RWPE2 (cell line): ENCODE measurements at regions not wholly inside any gene's neighbourhood (a gene's known extent, or its start where the extent isn't known, plus 50 kb on each side); places are given as distances from the start of the nearest gene placed in this dataset.
"Not testable (repeated sequence)": the region's sequence is repeated elsewhere in the genome, so short reads cannot be mapped to it uniquely, and the experiment has no call there.

Experiments used
- ATAC-seq: fragments of 200-7000 bp; cut with Tn5 transposase; 3 replicates; pipeline ENCODE4 v1.9.1; 2021; ENCODE audit warnings: low read depth
- DNase-seq: peaks from one replicate; pipeline ENCODE4 v3.0.0-alpha.2; 2020; ENCODE audit warnings: low spot score
- H3K27ac ChIP-seq: fragments of 450-650 bp; 2 replicates; pipeline ENCODE4 v1.5.1; 2017; ENCODE audit warnings: mild to moderate bottlenecking; ENCODE audit not compliant: poor library complexity, severe bottlenecking
- H3K27me3 ChIP-seq: fragments of 250-450 bp; sonication (Bioruptor Pico); 2 replicates; pipeline ENCODE4 v1.5.1; 2021; ENCODE audit warnings: mild to moderate bottlenecking, moderate library complexity; ENCODE audit not compliant: insufficient read depth, poor library complexity, severe bottlenecking
- H3K36me3 ChIP-seq: fragments of 250-450 bp; sonication (Bioruptor Pico); 2 replicates; pipeline ENCODE4 v1.5.1; 2020; ENCODE audit warnings: low read depth, mild to moderate bottlenecking, moderate library complexity
- H3K4me1 ChIP-seq: fragments of 250-450 bp; sonication (Bioruptor Pico); 2 replicates; pipeline ENCODE4 v1.5.1; 2021; ENCODE audit warnings: mild to moderate bottlenecking, moderate library complexity; ENCODE audit not compliant: insufficient read depth, poor library complexity, severe bottlenecking
- H3K4me3 ChIP-seq: fragments of 250-450 bp; sonication (Bioruptor Pico); 2 replicates; pipeline ENCODE4 v1.5.1; 2021; ENCODE audit warnings: mild to moderate bottlenecking, moderate library complexity; ENCODE audit not compliant: severe bottlenecking
- H3K9me3 ChIP-seq: fragments of 250-450 bp; sonication (Bioruptor Pico); 2 replicates; pipeline ENCODE4 v1.5.1; 2021; ENCODE audit warnings: mild to moderate bottlenecking, moderate library complexity; ENCODE audit not compliant: severe bottlenecking
- TF ChIP-seq, protein P1 (sequence below): fragments of 450-650 bp; IDR thresholded peaks from one replicate; pipeline ENCODE4 v1.5.1; 2017; ENCODE audit warnings: mild to moderate bottlenecking, moderate library complexity; ENCODE audit not compliant: poor library complexity, severe bottlenecking

DNA sequence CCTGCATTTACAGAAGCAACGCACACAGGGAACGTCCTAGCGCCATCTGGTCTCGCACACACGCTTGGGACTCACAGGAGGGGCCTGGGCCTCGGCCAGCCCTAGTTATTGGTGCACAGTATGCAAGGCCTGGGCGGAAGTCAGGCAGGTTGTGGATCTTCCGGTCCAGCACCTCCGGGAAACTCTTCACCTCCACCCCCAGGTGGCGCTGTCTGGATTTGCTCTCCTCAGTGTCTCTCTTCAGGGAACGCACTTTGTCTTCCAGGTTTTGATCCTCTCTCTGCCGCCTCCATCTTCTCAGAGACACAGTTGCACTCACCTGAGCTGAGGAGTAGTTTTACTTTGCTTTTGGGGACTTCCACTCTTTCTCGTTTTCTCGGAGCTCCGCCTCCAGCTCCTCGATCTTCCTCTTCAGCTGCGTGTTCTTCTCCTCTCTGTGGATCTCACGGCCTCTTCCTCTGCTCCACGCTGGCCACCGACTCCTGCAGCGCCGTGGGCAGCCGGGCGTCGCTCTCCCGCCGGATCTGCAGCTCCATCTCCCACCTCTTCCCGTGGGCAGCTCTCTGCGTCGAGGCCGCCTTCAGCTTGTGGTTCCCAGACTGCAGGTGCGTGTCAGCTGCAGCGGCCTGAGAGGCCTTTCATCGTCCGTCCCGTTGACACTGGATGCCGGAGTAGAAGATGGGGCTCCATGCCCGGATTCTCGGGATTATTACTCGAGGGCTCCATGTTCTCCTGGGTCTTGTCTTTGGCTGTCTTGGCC is 933.8 kb downstream of the TMEM121 start:
- TF ChIP-seq, protein P1, sequence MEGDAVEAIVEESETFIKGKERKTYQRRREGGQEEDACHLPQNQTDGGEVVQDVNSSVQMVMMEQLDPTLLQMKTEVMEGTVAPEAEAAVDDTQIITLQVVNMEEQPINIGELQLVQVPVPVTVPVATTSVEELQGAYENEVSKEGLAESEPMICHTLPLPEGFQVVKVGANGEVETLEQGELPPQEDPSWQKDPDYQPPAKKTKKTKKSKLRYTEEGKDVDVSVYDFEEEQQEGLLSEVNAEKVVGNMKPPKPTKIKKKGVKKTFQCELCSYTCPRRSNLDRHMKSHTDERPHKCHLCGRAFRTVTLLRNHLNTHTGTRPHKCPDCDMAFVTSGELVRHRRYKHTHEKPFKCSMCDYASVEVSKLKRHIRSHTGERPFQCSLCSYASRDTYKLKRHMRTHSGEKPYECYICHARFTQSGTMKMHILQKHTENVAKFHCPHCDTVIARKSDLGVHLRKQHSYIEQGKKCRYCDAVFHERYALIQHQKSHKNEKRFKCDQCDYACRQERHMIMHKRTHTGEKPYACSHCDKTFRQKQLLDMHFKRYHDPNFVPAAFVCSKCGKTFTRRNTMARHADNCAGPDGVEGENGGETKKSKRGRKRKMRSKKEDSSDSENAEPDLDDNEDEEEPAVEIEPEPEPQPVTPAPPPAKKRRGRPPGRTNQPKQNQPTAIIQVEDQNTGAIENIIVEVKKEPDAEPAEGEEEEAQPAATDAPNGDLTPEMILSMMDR: peak; percentile 42
- no peak overlapping the region for H3K27ac ChIP-seq
- no peaks in the 10 kb centered on the region for H3K4me1 ChIP-seq
- H3K36me3 ChIP-seq: no peaks in the 10 kb centered on the region
- H3K9me3 ChIP-seq: no peaks in the 10 kb centered on the region
- no peak overlapping the region for H3K4me3 ChIP-seq
- ATAC-seq (peak; percentile 48; the same call in 1 of the 3 replicates), DNase-seq (no peak)
- peaks cover 9% of the 10 kb centered on the region for H3K27me3 ChIP-seq

DNA sequence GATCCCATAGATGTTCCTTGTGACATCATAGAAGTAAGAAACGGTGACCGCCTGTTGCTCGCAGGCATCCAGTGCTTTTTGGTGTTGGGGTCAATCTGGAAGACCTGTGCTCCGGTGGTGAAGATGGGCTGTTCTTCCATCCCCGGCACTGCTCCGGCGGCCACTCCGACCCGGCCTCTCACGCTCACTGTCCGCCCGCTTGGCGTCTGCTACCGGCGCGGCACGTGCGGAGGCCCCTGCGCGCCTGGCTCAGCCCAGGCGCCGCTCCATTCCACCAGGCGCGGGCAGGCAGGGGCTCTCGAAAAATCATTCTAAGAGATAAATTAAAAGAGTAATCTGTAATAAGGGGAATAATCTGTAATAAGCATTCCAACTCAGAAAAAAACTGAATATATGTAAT is 934.5 kb downstream of the TMEM121 start:
- DNase-seq (no peak), ATAC-seq (no peak)
- no peaks in the 10 kb centered on the region for H3K9me3 ChIP-seq
- no peaks in the 10 kb centered on the region for H3K4me1 ChIP-seq
- H3K36me3 ChIP-seq: no peaks in the 10 kb centered on the region
- no peak overlapping the region for H3K27ac ChIP-seq
- TF ChIP-seq, protein P1: no peak
- no peak overlapping the region for H3K4me3 ChIP-seq
- H3K27me3 ChIP-seq: peaks cover 9% of the 10 kb centered on the region

DNA sequence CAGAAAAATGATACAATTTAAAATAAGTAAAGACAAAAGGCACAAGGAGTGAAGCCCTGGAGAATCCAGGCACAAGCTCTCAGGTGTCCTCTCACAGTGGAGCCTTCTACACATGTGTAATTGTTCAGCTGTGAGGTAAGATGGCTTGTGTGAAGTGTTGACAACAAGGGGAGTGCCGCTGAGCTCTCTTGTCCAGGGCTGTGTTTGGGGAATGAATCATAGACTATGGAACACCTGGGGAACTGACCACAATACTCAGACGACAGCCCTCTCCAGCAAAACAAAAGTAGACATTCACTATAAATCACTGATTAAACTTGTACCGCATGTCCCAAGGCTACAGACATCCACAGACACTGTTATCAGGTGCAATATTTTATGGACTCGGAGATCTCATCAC is 940.1 kb downstream of the TMEM121 start:
- not testable (repeated sequence) for DNase-seq, H3K4me3 ChIP-seq, H3K9me3 ChIP-seq, H3K36me3 ChIP-seq, H3K27ac ChIP-seq, H3K4me1 ChIP-seq, H3K27me3 ChIP-seq
- ATAC-seq: peak; percentile 96

DNA sequence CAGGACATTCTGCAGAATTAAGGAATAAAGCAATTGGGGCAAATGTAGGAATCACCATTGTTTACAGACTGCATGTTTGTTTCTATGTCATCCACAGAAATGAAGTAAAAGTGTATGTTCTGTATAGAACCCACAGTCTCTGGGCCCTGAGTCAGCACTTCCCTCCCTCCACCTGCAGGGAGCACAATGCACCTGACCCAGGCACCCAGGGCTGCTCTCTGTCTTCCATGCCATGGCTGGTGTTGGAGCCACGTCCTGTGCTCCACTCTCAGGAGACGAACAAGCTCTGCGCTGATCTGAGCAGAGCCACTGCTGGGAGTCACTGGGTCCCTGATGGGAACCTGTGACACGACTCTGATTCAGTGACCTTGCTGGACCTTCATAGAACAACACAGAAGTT is 942.5 kb downstream of the TMEM121 start:
- not testable (repeated sequence) for H3K36me3 ChIP-seq, ATAC-seq, H3K27me3 ChIP-seq, H3K27ac ChIP-seq, DNase-seq, H3K4me3 ChIP-seq, H3K9me3 ChIP-seq, H3K4me1 ChIP-seq

DNA sequence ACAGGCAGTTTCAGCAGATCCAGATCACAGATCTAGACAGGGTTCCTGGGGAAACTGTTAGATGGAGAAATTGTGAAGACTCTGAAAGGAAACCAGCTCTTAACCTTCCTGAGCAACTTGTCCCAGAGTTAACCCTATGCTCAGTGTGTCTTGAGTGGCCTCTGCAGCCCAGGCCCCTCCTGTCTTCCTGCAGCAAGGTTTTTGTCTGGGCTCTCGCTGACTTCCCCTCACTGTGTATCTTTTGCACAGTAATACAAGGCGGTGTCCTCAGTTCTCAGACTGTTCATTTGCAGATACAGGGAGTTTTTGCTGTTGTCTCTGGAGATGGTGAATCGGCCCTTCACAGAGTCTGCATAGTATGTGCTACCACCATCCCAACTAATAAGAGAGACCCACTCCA is 943.6 kb downstream of the TMEM121 start:
- DNase-seq, H3K27me3 ChIP-seq, H3K27ac ChIP-seq, H3K36me3 ChIP-seq, H3K4me3 ChIP-seq, ATAC-seq, H3K9me3 ChIP-seq, H3K4me1 ChIP-seq: not testable (repeated sequence)

DNA sequence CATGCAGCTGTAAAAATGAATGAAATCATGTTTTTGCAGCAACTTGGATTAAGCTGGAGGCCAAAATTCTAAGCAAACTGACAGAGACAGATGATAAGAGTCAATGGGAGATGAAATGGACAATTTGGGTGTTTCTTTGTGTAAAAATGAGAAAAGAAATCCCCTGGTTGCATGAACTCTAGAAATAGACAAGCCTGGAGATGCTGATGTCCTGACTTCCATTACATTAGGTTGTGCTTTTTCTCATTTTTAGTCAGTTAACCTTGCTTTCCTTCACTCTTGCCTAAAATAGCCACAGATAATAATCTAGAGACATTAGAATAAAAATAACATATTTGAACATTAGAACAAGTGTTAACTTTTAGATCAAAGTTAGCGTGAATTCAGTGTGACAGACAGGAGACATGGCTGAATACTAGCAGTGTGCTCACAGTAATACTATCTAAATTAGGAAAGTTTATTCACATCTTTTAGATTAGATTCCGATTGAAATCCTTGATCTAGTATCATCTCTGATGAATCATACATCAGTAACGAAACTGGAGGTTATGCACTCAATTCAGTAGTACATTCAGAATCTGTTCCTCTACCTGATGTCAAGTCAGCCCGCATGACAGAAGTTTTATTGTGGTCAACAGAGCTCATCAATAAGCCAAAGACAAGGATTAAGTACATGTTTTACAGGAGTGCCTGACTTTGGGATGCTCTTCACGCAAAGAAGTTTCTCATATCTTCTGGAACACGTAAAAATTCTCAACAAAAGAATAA is 948.1 kb downstream of the TMEM121 start:
- not testable (repeated sequence) for H3K4me3 ChIP-seq, ATAC-seq, H3K4me1 ChIP-seq, DNase-seq, H3K27ac ChIP-seq, H3K27me3 ChIP-seq, H3K9me3 ChIP-seq, H3K36me3 ChIP-seq

DNA sequence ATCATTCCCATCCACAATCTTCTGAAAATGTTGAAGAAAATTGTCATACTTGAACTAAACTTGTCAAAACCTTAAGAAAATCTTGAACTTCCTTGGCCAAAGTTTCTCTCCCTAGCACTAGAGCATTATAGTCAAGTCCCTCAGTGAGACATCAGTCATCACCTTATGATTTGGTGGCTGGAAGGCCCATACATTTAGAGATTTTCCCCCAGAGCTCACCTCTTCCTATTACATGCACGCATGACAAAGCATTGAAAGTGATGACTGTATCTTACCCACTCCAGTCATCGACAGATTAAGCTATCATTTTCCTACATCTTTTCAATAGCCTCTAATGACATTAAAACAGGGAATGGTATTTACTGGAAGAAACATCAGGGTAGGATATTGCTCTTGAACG is 948.8 kb downstream of the TMEM121 start:
- H3K9me3 ChIP-seq, H3K27me3 ChIP-seq, H3K36me3 ChIP-seq, DNase-seq, H3K4me3 ChIP-seq, H3K27ac ChIP-seq, ATAC-seq, H3K4me1 ChIP-seq: not testable (repeated sequence)

DNA sequence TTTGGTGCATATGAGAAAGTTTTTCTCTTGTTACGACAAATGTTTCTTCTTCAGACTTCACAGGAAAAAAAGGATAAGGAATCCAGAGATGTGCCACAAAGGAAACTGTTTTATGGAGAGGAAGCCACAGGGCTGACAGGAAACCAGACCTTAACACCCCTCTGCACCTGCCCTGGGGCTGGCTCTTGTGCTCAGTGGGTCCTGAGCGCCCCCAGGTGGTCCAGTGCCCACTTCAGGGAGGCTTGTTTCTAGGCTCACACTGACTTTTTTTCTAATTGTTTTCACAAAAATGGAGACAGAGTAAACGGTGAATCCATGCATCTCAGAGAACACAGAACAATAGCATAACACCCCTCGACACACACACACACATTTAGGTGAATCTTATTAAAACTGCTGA is 951.2 kb downstream of the TMEM121 start:
- not testable (repeated sequence) for ATAC-seq, H3K4me1 ChIP-seq, DNase-seq, H3K27ac ChIP-seq, H3K27me3 ChIP-seq, H3K9me3 ChIP-seq, H3K36me3 ChIP-seq, H3K4me3 ChIP-seq

DNA sequence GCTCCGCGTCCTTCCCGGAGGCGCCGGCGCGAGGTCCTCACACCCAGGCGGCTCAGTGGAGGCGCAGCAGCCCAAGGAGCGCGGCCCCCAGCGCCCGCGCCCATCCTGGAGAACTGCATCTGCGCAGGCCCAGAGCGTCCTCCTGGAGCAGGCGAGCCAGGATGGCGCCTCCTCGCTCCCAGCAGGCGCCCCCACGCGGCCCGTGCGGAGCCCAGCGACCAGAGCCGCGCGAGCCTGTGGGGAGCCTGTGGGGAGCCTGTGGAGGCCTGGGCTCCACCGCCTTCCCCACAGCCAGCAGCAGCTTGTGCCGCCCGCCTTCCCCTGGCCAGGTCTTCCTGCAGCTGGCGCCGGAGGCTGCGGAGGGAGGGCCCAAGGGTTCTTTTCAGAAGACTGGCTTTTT is 953.9 kb downstream of the TMEM121 start:
- not testable (repeated sequence) for H3K36me3 ChIP-seq, ATAC-seq, H3K27me3 ChIP-seq

More for the DNA sequence above, 953.9 kb downstream of the TMEM121 start:
- DNase-seq, H3K27ac ChIP-seq, H3K4me3 ChIP-seq, H3K4me1 ChIP-seq, H3K9me3 ChIP-seq: not testable (repeated sequence)
